Vagina (tissue), 2 donors: ENCODE measurements at regions not wholly inside any gene's neighbourhood (a gene's known extent, or its start where the extent isn't known, plus 50 kb on each side); places are given as distances from the start of the nearest gene placed in this dataset. TPM values are rescaled to one million over a fixed set of nuclear protein-coding genes. Genes with fewer than 3 reads are reported as not detected.

Experiments
- DNase-seq, 2 donors: peaks; one replicate each; pipeline ENCODE4 v3.0.0-alpha.2; 2017; ENCODE audit errors: extremely low spot score in 2 of 2
- H3K27ac ChIP-seq: fragments of 200-600 bp; sonication (generic); one replicate; pipeline ENCODE4 v1.5.1; 2019
- H3K27me3 ChIP-seq: fragments of 200-600 bp; sonication (generic); one replicate; pipeline ENCODE4 v1.5.1; 2019
- H3K36me3 ChIP-seq, 2 donors: fragments of 200-600 bp; sonication (generic); one replicate each; pipeline ENCODE4 v1.5.1; 2017 to 2019
- H3K4me1 ChIP-seq: fragments of 200-600 bp; sonication (generic); one replicate; pipeline ENCODE4 v1.5.1; 2019
- H3K4me3 ChIP-seq, 2 donors: fragments of 200-600 bp; sonication (generic); 1 replicate in 1 of 2; 2 replicates in 1 of 2; pipeline ENCODE4 v1.5.1; 2016 to 2019
- H3K9me3 ChIP-seq: fragments of 200-600 bp; sonication (generic); one replicate; pipeline ENCODE4 v1.5.1; 2019
- POLR2A ChIP-seq, 2 donors: fragments of 450-650 bp; IDR thresholded peaks; one replicate each; pipeline ENCODE4 v1.6.1; 2017; ENCODE audit warnings: antibody characterized with exemption in 2 of 2, mild to moderate bottlenecking in 2 of 2, moderate library complexity in 2 of 2
- POLR2AphosphoS5 ChIP-seq, 2 donors: sonication (generic); formaldehyde crosslinking; IDR thresholded peaks; one replicate each; pipeline ENCODE4 v1.9.0; 2017; ENCODE audit warnings: antibody characterized with exemption in 2 of 2, mild to moderate bottlenecking in 2 of 2, low read depth in 1 of 2; ENCODE audit not compliant: insufficient read depth in 1 of 2
- intact Hi-C: fragments of 100-400 bp; cut with DNase I; formaldehyde crosslinking; loops from one replicate; pipeline ENCODE4 v1.15.1; 2023
- small RNA-seq: library from RNA; depleted of rRNA; stranded (forward); fragments of <200 nt; gene quantifications from one replicate; pipeline ENCODE3, GENCODE V24; 2016
- TF ChIP-seq, protein P1 (sequence below), 3 experiments: fragments of 450-650 bp in 2 of 3; fragments of 200-600 bp in 1 of 3; sonication (generic) in 1 of 3; IDR thresholded peaks; one replicate each; pipeline ENCODE4 v1.5.1; 2017 to 2019; ENCODE audit warnings: antibody characterized with exemption in 3 of 3, mild to moderate bottlenecking in 2 of 3, moderate library complexity in 2 of 3

DNA sequence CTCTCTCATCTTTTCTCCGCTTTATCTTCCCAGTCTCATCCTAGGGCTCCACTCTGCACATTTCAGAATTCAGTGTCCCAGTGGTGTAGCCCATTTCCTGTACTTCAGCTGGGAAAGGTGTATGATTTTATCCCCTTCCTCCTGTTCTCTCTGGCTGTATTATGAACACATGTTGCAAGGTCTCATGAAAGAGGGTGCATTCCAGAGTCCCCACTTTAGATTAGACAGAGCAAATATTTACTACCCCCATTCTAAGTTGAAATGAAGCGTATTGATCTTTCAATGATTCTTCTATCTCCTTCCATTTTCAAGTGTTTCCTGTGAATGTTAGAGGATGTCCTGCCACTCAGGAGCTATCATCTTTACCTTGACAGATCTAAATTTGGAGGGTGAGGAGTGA lies 123.2 kb downstream of the WIF1 start:
- Histone ChIP-seq H3K27me3 (no peaks in the 10 kb centered on the region), H3K36me3 (no peaks in the 10 kb centered on the region), H3K4me1 (no peaks in the 10 kb centered on the region), H3K27ac (no peak overlapping the region), H3K4me3 (no peak overlapping the region), H3K9me3 (no peaks in the 10 kb centered on the region)
- TF ChIP-seq, protein P1, sequence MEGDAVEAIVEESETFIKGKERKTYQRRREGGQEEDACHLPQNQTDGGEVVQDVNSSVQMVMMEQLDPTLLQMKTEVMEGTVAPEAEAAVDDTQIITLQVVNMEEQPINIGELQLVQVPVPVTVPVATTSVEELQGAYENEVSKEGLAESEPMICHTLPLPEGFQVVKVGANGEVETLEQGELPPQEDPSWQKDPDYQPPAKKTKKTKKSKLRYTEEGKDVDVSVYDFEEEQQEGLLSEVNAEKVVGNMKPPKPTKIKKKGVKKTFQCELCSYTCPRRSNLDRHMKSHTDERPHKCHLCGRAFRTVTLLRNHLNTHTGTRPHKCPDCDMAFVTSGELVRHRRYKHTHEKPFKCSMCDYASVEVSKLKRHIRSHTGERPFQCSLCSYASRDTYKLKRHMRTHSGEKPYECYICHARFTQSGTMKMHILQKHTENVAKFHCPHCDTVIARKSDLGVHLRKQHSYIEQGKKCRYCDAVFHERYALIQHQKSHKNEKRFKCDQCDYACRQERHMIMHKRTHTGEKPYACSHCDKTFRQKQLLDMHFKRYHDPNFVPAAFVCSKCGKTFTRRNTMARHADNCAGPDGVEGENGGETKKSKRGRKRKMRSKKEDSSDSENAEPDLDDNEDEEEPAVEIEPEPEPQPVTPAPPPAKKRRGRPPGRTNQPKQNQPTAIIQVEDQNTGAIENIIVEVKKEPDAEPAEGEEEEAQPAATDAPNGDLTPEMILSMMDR (IDR thresholded peaks at IDR 0.05): no peak
- TF ChIP-seq POLR2AphosphoS5 (IDR thresholded peaks at IDR 0.05; ENCODE audit: insufficient read depth in 1 of 2, low read depth in 1 of 2): no peak
- TF ChIP-seq POLR2A (IDR thresholded peaks at IDR 0.05): no peak
- intact Hi-C loops: no loop called here
- no peak for DNase-seq

- Histone ChIP-seq H3K9me3 (no peaks in the 10 kb centered on the region), H3K27me3 (no peaks in the 10 kb centered on the region), H3K4me3 (no peak overlapping the region), H3K27ac (no peak overlapping the region), H3K36me3 (no peaks in the 10 kb centered on the region), H3K4me1 (no peaks in the 10 kb centered on the region)
- intact Hi-C loops: no loop called here
- TF ChIP-seq POLR2A (IDR thresholded peaks at IDR 0.05) (no peak), POLR2AphosphoS5 (IDR thresholded peaks at IDR 0.05; ENCODE audit: insufficient read depth in 1 of 2, low read depth in 1 of 2) (no peak)
- TF ChIP-seq, protein P1 (IDR thresholded peaks at IDR 0.05): no peak
- DNase-seq: no peak
These were observed 122.5 kb downstream of the WIF1 start for GRCh38 chr12:64998371-64999147.

DNA sequence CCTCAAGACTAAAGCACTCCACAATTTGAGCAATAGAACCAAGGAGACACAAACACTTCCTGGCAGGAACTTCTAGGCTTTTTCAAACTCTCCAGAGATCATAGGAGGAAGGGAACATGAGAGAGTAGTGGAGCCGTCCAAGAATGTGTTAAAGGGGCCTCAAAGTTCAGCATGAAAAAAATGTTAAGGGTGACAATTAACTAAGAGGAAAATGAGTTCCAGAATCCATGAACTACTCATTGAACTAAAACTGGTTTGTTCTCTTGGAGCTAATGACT lies 122.0 kb downstream of the WIF1 start:
- H3K27me3 ChIP-seq: no peaks in the 10 kb centered on the region
- TF ChIP-seq POLR2AphosphoS5 (IDR thresholded peaks at IDR 0.05; ENCODE audit: insufficient read depth in 1 of 2, low read depth in 1 of 2): no peak
- no peak for TF ChIP-seq POLR2A (IDR thresholded peaks at IDR 0.05)
- TF ChIP-seq, protein P1 (IDR thresholded peaks at IDR 0.05): no peak
- H3K36me3 ChIP-seq: no peaks in the 10 kb centered on the region
- H3K4me1 ChIP-seq: no peaks in the 10 kb centered on the region
- no peak for DNase-seq
- no peak overlapping the region for H3K4me3 ChIP-seq
- no peaks in the 10 kb centered on the region for H3K9me3 ChIP-seq
- intact Hi-C loops: no loop called here
- H3K27ac ChIP-seq: no peak overlapping the region

Small RNA genes in the stretch of these regions (small RNA-seq; reads per million reads assigned to genes)
- not detected for gene RNU6ATAC42P
